GM18858 (cell line): ENCODE measurements at regions not wholly inside any gene's neighbourhood (a gene's known extent, or its start where the extent isn't known, plus 50 kb on each side); places are given as distances from the start of the nearest gene placed in this dataset.

Source experiments
- ATAC-seq: cut with Tn5 transposase; IDR thresholded peaks from one replicate; pipeline ENCODE4 v1.9.1; 2021; ENCODE audit not compliant: unreplicated experiment

GRCh38 chr9:81207651-81208050 lies 481.7 kb downstream of the TLE1 start:
- ATAC-seq = no peak

GRCh38 chr9:81202292-81202691 lies 487.1 kb downstream of the TLE1 start:
- no peak for ATAC-seq

DNA sequence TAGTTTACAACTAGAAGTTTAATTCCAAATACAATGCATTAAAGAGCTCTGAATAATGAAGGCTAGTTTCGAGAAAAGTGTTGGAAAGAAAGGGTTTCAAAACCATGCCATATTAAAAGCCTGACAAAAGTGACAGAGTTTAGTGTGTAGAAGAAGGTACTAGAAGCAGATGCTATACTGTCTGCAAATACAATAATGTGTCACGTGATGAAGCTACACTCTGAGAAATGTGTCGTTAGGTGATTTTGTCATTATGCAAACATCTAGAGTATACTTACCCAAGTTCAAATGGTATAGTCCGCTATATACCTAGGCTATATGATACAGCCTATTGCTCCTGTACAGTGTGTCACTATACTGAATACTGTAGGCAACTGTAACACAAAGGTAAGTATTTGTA lies 494.1 kb downstream of the TLE1 start:
- ATAC-seq = no peak

- ATAC-seq = no peak
These were observed 495.7 kb downstream of the TLE1 start for GRCh38 chr9:81193362-81194339.

DNA sequence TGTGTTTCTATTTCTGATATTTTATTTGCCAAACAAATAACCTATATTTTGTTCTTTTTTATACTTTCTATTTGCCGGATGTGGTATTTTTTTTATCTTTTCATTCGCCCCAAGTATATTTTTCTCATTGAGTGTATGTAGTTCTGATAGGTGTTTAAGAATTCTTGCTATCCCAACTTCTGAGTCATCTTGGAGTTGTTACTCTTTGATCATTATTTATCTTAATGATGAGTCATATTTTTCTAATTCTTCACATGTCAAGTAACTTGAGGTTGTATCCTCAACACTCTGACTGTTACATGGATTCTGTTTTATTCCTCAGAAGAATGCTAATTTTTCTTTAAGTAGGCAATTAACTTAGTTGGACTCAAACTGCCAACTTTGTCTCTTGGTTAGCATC lies 498.1 kb downstream of the TLE1 start:
- ATAC-seq = no peak

GRCh38 chr9:81190659-81191058 lies 498.7 kb downstream of the TLE1 start:
- no peak for ATAC-seq

GRCh38 chr9:81183761-81184160 lies 505.6 kb downstream of the TLE1 start:
- ATAC-seq = no peak

- ATAC-seq = peak; percentile 57
These were observed 506.9 kb downstream of the TLE1 start for GRCh38 chr9:81182431-81182830.

GRCh38 chr9:81174023-81174422 lies 515.3 kb downstream of the TLE1 start:
- no peak for ATAC-seq

DNA sequence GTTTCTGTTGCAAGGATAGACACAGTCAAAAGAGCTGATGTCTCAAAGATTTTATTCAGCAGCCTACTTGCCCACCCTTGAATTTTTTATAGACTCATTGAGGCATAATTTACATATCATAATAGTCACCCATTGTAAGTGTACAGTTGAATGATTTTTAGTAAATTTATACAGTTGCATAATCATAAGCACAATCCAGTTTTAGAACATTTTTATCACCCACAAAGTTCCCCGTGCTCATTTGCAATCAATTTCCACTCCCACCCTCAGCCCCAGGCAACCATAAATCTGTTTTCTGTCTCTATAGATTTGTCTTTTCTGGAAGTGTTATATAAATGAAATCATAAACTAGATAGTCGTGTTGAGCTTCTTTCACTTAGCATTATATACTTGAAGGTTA lies 517.7 kb downstream of the TLE1 start:
- ATAC-seq = no peak

- ATAC-seq = no peak
These were observed 527.0 kb downstream of the TLE1 start for GRCh38 chr9:81162361-81162760.

DNA sequence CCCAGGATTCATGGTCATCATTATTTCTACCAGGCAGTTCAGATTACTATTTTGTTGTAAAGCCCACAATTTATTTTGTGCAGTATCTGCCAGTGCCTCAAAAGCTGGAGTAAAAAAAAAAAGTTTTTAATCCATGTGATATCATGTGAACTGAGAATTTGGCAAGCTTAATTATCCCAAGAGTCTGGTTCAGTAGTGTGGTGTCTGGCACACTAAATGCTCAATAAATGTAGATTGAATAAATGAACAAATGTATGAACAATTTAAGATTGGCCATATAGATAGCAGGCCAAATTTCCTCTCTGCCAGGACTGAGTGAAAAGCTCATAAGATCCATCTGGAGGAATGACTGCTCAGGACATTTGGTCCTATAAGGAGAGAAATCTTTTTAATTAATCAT lies 533.0 kb downstream of the TLE1 start:
- ATAC-seq = no peak

DNA sequence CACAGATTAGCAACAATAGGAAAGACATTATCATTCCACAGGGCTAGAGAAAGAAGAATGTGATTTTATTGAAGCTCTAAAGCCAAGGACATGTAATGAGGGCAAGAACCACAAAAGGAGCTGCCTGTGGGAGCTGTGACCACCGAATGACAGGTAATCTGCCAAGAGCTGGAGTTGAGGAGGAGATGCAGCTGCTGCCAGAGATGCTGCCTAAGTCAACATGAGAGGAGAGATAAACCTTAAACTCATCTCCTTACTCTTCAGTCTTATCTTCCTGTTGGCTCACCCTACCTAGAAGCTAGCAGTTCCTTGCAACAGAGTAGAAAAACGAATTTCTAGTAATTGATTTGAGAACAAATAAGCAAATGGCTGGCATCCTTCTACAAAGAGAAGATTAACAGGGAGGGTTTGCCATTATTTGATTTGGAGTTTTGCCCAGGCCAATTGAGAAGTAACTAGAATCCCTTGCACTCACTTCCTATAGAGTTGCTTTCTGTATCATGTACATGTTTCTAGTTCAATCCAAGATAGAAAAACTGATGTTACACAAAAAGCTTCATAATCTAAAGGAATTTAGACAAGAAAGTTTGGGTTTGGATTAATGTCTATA lies 539.2 kb downstream of the TLE1 start:
- ATAC-seq = no peak

DNA sequence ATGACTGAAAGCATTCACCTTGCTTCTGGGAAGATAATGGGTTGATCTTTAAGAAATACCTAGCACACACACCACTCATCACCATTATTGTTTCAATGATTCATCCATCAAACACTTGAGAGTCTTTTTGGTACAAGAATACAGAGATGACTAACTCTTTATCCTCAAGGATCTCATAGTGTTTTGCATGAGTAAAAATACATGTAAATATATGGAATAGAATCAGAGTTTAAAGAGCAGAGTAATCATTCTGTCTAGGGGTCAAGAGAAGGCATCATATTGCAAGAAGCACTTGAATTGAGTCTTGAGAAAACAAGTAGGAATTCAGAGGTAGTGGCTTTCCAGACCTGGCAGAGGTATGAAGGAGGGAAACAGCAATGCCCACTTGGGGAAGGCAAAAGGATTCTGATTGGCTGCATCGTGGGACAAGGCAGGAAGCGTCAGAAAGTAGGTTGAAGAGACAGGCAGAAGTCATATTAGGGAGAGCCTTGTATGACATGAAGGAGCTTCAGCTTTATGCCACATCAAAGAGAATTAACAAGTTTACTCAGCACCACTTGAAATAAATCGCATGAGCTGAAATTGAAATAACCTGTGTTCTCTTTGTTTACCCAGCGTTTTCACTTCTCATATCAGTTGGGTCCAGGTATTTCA lies 542.5 kb downstream of the TLE1 start:
- ATAC-seq = no peak

- no peak for ATAC-seq
These were observed 543.1 kb downstream of the TLE1 start for GRCh38 chr9:81146241-81146640.

DNA sequence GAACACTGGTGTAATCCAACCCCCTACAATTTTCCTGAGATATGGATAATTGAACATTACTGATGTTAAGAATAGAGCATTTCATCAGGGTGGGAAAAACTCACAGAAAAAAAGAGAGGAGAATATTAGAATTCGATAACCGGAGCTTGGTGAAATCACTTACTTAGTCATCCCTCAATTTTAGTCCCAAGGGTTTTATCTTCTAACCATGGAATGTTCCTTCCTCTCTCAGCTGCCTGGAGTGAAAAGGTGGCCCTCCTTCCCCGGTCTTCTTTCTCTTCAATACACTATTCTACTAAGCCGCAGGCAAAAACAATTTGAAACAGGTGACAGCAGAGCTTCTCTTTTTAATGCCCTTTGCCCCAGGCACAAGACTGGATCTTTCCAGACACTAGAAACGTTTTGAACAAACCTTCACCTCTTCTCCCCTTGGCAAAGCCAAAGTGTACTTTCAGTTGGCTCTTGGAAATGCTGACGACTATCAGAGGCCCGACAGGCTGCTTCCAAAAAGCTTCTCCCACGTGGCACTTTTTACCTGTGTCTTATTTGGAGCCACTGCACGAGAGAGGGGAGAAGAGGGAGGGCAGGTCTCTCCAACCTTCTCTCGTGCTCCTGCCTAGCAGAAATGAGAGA lies 543.9 kb downstream of the TLE1 start:
- no peak for ATAC-seq

DNA sequence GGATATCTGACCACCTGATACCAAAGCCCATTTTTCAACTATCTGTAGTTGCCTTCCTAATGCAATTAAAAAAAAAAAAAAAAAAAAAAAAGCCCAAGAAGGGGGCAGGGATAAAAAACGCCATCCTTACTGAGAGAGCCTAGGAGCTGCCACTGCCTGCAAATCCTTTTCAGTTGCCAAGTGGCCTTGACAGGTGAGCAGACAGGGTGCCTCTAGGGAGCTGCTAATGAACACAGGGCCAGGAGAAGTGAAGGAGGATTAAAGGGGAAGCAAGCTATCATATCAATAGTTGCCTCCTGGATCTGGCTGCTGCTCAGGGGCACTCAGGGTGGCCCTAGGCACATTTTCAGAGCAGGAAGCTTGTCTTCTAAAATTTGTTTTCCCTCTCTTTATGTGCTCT lies 547.4 kb downstream of the TLE1 start:
- no peak for ATAC-seq

DNA sequence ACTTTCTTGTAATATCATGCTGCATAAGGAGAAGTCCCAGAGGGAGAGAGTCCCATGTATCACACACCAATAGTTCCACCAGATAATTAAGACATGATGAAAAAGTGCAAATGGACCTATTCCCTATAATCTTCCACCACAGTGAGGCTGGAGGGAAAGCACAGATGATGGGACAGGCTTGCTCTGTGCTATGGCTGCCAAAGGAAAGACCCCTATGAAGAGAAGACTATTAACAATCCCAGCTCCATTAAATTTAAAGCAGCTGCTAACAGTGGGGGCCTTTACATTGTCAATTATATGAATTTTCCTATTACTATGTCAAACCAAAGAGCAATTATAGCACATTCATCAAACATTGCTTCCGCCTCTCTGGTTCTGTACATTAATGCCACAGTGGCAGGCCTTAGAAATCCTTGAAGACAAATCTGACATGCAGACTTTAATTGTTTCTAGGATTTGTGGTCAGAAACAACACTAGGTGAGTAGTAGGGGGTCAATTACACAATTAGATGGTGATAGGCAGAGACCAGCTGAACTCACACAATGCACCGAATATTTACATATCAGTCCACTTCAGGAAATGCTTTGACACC lies 551.3 kb downstream of the TLE1 start:
- no peak for ATAC-seq

- ATAC-seq = no peak
These were observed 556.6 kb downstream of the TLE1 start for GRCh38 chr9:81132796-81133195.

DNA sequence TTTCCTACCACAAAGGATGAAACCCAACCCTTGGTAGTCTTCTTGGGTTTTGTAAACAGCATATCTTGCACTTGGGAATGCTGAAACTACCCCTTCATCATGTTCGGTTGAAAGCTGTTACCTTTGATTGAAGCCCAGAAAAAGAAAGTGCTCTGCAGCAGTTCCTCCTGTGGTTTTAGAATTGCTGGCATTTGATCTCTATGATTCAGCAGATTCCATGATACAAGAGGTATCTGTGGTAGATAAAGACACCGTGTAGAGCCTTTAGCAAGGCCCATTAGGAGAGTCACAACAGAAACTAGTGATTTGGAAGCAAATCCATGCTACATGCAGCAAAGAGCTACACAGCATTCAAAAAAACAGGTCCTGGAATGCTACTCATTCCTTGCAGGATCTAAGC lies 557.0 kb downstream of the TLE1 start:
- ATAC-seq = no peak

DNA sequence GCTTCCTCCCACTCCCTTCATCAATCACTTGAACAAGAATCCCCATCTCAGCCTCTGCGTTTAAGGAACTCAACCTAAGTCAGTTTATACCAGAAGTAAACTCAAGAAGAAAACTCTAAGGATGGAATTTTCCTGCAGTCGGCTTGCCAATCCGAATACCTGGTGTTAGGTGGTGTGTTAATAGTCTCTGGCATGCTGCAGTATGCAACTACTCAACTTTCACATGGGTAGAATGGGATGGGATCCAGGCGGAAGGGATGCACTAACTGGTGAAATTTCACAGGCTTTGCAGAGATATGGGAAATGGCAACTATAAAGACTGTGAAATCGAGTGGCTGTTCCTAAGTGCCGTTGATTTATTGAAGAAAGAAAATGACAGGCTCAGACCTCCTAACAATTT lies 560.6 kb downstream of the TLE1 start:
- no peak for ATAC-seq
